HepG2 (cell line): ENCODE measurements at regions not wholly inside any gene's neighbourhood (a gene's known extent, or its start where the extent isn't known, plus 50 kb on each side); places are given as distances from the start of the nearest gene placed in this dataset.

Experiments used
- ATAC-seq: fragments of 200-7000 bp; cut with Tn5 transposase; 3 replicates; pipeline ENCODE4 v1.9.1; 2020; ENCODE audit warnings: mild to moderate bottlenecking, moderate library complexity
- BruUV-seq: library from RNA; stranded (reverse); fragments of 400-500 nt; replicated peaks from 2 replicates; lab custom pipeline; 2021; lab: Mats Ljungman, UMichigan
- CTCF ChIA-PET: fragments of 300-600 bp; formaldehyde crosslinking; extraction: SDS; loops from one replicate; lab custom pipeline; 2021; ENCODE audit warnings: low total read pairs, inconsistent platforms, low intra/inter-chr PET ratio; lab: Yijun Ruan, JAX
- POLR2A ChIA-PET: fragments of 350-600 bp; sonication (Branson Sonifier 250); formaldehyde crosslinking; loops from one replicate; lab custom pipeline; 2020; ENCODE audit warnings: antibody characterized with exemption, inconsistent platforms; lab: Yijun Ruan, JAX
- DNase-seq: peaks from one replicate; pipeline ENCODE4 v3.0.0-alpha.2; 2015; ENCODE audit warnings: low spot score
- FAIRE-seq: peaks from 3 replicates; lab custom pipeline; 2011; peaks lifted over from hg19 to GRCh38; lab: Jason Lieb, UNC
- H2AFZ ChIP-seq: one replicate; pipeline ENCODE4 v1.6.1; 2011; ENCODE audit warnings: low read length, inconsistent platforms
- H3K27ac ChIP-seq: fragments of 300-600 bp; 3 replicates; pipeline ENCODE4 v1.8.0; 2011; ENCODE audit warnings: mixed run types, mild to moderate bottlenecking, mixed read lengths, low read length, inconsistent platforms; ENCODE audit not compliant: insufficient read depth; ENCODE audit errors: extremely low read length
- H3K27me3 ChIP-seq, 2 experiments: fragments of 200-600 bp in 1 of 2; 2 replicates in 1 of 2; 3 replicates in 1 of 2; pipeline versions ENCODE4 v1.6.0 to v1.8.0; 2011; ENCODE audit warnings: low read length in 2 of 2, mild to moderate bottlenecking in 2 of 2, moderate library complexity in 2 of 2, inconsistent platforms in 1 of 2; ENCODE audit not compliant: insufficient read depth in 2 of 2, control insufficient read depth in 1 of 2
- H3K36me3 ChIP-seq, 2 experiments: fragments of 200-600 bp in 1 of 2; replicated peaks in 1 of 2; 2 replicates in 1 of 2; 3 replicates in 1 of 2; pipeline versions ENCODE4 v1.5.1 to v1.8.0; 2011; ENCODE audit warnings: low read length in 2 of 2, inconsistent platforms in 1 of 2; ENCODE audit not compliant: insufficient read depth in 2 of 2, control insufficient read depth in 1 of 2
- H3K4me1 ChIP-seq: 2 replicates; pipeline ENCODE4 v1.5.1; 2012; ENCODE audit warnings: low read length, inconsistent platforms; ENCODE audit not compliant: insufficient read depth
- H3K4me2 ChIP-seq: 2 replicates; pipeline ENCODE4 v1.6.0; 2011; ENCODE audit warnings: low read depth, low read length, inconsistent platforms
- H3K4me3 ChIP-seq, 3 experiments: fragments of 200-600 bp in 1 of 3; sonication (generic), shearing (Covaris generic) in 1 of 3; replicated peaks in 1 of 3; 2 replicates each; pipeline ENCODE4 v1.5.1; 2011 to 2016; ENCODE audit warnings: low read length in 3 of 3, inconsistent platforms in 2 of 3, low read depth in 2 of 3, mild to moderate bottlenecking in 2 of 3, control low read depth in 1 of 3, mixed read lengths in 1 of 3; ENCODE audit not compliant: insufficient read depth in 1 of 3
- H3K79me2 ChIP-seq: one replicate; pipeline ENCODE4 v1.6.1; 2011; ENCODE audit warnings: low read length, inconsistent platforms; ENCODE audit not compliant: insufficient read depth
- H3K9ac ChIP-seq: 2 replicates; pipeline ENCODE4 v1.6.0; 2011; ENCODE audit warnings: mild to moderate bottlenecking, low read depth, low read length, inconsistent platforms; ENCODE audit not compliant: insufficient read depth
- H3K9me3 ChIP-seq: 2 replicates; pipeline ENCODE4 v1.5.1; 2012; ENCODE audit warnings: mild to moderate bottlenecking, low read length
- H4K20me1 ChIP-seq: 2 replicates; pipeline ENCODE4 v1.6.0; 2011; ENCODE audit warnings: inconsistent platforms, mild to moderate bottlenecking, low read length, moderate library complexity; ENCODE audit not compliant: insufficient read depth
- ATF6 ChIP-seq: sonication (generic); formaldehyde crosslinking; conservative IDR thresholded peaks from 2 replicates; pipeline ENCODE4 v1.4.0; 2020; ENCODE audit warnings: missing genetic modification reagents
- EEA1 ChIP-seq: sonication (generic); formaldehyde crosslinking; IDR thresholded peaks from 2 replicates; pipeline ENCODE4 v1.5.1; 2020; ENCODE audit warnings: mild to moderate bottlenecking, missing genetic modification reagents, borderline replicate concordance
- FOXA1 ChIP-seq, 2 experiments: fragments of 450-650 bp in 1 of 2; sonication (generic) in 1 of 2; formaldehyde crosslinking in 1 of 2; IDR thresholded peaks; 2 replicates each; pipeline versions ENCODE4 v1.4.0 to v1.6.1; 2016 to 2020; ENCODE audit warnings: missing genetic modification reagents in 1 of 2
- FOXO1 ChIP-seq: sonication (generic); formaldehyde crosslinking; IDR thresholded peaks from 2 replicates; pipeline ENCODE4 v1.4.0; 2020; ENCODE audit warnings: missing genetic modification reagents
- HNRNPL ChIP-seq: fragments of 200-400 bp; formaldehyde crosslinking; IDR thresholded peaks from 2 replicates; pipeline ENCODE4 v1.6.1; 2017; ENCODE audit warnings: mild to moderate bottlenecking, low read depth, low read length
- KMT2A ChIP-seq: sonication (generic); formaldehyde crosslinking; IDR thresholded peaks from 2 replicates; pipeline ENCODE4 v1.4.0; 2020; ENCODE audit warnings: missing genetic modification reagents
- MATR3 ChIP-seq: sonication (generic); formaldehyde crosslinking; IDR thresholded peaks from 2 replicates; pipeline ENCODE4 v1.4.0; 2020; ENCODE audit warnings: missing genetic modification reagents
- NFE2L1 ChIP-seq: sonication (generic); formaldehyde crosslinking; IDR thresholded peaks from 2 replicates; pipeline ENCODE4 v1.4.0; 2020; ENCODE audit warnings: missing genetic modification reagents, mild to moderate bottlenecking, borderline replicate concordance
- SRSF9 ChIP-seq: fragments of 200-400 bp; formaldehyde crosslinking; IDR thresholded peaks from 2 replicates; pipeline ENCODE4 v1.6.1; 2018; ENCODE audit warnings: borderline replicate concordance, mild to moderate bottlenecking, low read depth, low read length; ENCODE audit not compliant: insufficient read depth, poor library complexity, severe bottlenecking
- TAF15 ChIP-seq: fragments of 200-400 bp; formaldehyde crosslinking; IDR thresholded peaks from one replicate; pipeline ENCODE4 v1.6.1; 2018; ENCODE audit warnings: mild to moderate bottlenecking, low read depth, low read length; ENCODE audit not compliant: poor library complexity, severe bottlenecking
- THAP7 ChIP-seq: sonication (generic); formaldehyde crosslinking; IDR thresholded peaks from 2 replicates; pipeline ENCODE4 v1.8.1; 2023; ENCODE audit warnings: mild to moderate bottlenecking, missing genetic modification reagents
- THAP8 ChIP-seq: sonication (generic); formaldehyde crosslinking; IDR thresholded peaks from 2 replicates; pipeline ENCODE4 v1.5.1; 2020; ENCODE audit warnings: missing genetic modification reagents, mild to moderate bottlenecking, borderline replicate concordance
- ZNF296 ChIP-seq: sonication (generic); formaldehyde crosslinking; conservative IDR thresholded peaks from 2 replicates; pipeline ENCODE4 v1.5.0; 2020; ENCODE audit warnings: mild to moderate bottlenecking, missing genetic modification reagents
- ZNF3 ChIP-seq: IDR thresholded peaks from 2 replicates; pipeline ENCODE4 v1.7.0; 2017; ENCODE audit warnings: inconsistent platforms
- ZNF607 ChIP-seq: sonication (generic); formaldehyde crosslinking; IDR thresholded peaks from 2 replicates; pipeline ENCODE4 v1.5.1; 2020; ENCODE audit warnings: missing genetic modification reagents, mild to moderate bottlenecking, borderline replicate concordance
- ZNF616 ChIP-seq: sonication (generic); formaldehyde crosslinking; IDR thresholded peaks from 2 replicates; pipeline ENCODE4 v1.5.0; 2020; ENCODE audit warnings: low read depth, mild to moderate bottlenecking, missing genetic modification reagents
- ZNF766 ChIP-seq: sonication (generic); formaldehyde crosslinking; IDR thresholded peaks from 2 replicates; pipeline ENCODE4 v1.5.0; 2020; ENCODE audit warnings: missing genetic modification reagents, borderline replicate concordance
- WGBS: methylation state at CpG from one replicate; pipeline ENCODE4 v1.1.6; 2017; ENCODE audit warnings: low lambda C conversion rate; 5-methylcytosine and 5-hydroxymethylcytosine counted together
- in situ Hi-C: cut with HindIII; loops from 2 replicates; pipeline ENCODE4 v1.10.0; 2017; ENCODE audit warnings: low pct_unique_long_range_greater_than_20kb; ENCODE audit not compliant: extremely low pct_ligation_motif_present
- intact Hi-C: fragments of 100-400 bp; cut with micrococcal nuclease; formaldehyde crosslinking; loops from one replicate; pipeline ENCODE4 v1.10.0; 2022; ENCODE audit not compliant: unreplicated experiment

DNA sequence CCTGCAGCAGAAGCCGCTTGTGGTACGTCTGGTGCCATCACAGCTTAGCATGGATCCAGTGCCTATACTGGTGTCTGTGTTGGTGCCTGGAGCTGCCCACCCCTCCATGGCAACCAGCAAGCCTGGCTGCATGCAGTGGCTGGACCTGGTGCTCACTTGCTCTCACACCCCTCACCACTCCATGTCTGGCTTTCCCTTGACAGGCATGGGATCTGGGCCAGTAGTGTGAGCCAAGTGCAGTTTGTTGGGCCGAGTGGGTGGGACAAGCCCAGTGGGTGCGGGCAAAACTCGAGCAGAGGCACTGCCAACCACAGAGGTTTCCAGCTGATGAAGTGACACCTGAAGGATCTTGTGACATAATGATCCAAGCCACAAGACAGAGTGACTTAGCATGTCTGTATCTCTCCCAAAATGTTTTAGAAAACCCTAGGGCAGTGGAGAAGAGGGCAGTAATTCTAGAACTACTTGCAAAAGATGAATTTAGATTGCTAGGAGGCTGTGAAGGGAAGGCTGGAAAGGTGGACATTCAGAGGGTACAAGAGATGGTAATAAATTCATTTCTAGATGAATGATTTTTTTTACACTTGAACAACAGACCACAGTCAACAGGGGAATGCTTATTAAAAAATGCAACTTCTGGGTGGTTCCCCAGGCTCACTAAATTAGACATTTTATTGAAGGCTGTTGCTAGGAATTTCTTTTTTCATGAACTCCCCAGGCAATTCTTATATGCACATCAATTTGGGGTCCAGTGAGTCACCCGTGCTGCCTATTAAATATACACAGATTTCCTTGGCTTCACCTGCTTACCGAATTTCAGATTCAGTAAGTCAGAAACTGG, 660.3 kb downstream of the TLR4 start:
- ATAC-seq, result no peak
- Histone ChIP-seq H3K4me1 (no peaks in the 10 kb centered on the region), H3K4me3 (no peak overlapping the region), H3K9ac (no peak overlapping the region), H4K20me1 (no peaks in the 10 kb centered on the region), H3K4me2 (no peak overlapping the region), H3K36me3 (no peaks in the 10 kb centered on the region), H3K9me3 (peaks cover 85% of the 10 kb centered on the region), H3K79me2 (no peaks in the 10 kb centered on the region), H3K27ac (no peak overlapping the region), H2AFZ (no peak overlapping the region), H3K27me3 (no peaks in the 10 kb centered on the region)
- in situ Hi-C loops, result no loop called here
- BruUV-seq, result no TSS peak
- no peak for TF ChIP-seq SRSF9
- no peak for TF ChIP-seq FOXA1 (IDR thresholded peaks at IDR 0.05)
- no peak for TF ChIP-seq FOXA1 (CRISPR knock-in tag; IDR thresholded peaks at IDR 0.05)
- TF ChIP-seq ZNF3 (CRISPR knock-in tag), result no peak
- TF ChIP-seq NFE2L1 (CRISPR knock-in tag), result no peak
- no peak for TF ChIP-seq THAP7 (CRISPR knock-in tag)
- TF ChIP-seq EEA1 (CRISPR knock-in tag), result no peak
- no peak for TF ChIP-seq ZNF766 (CRISPR knock-in tag)
- no peak for TF ChIP-seq KMT2A (CRISPR knock-in tag)
- TF ChIP-seq TAF15, result no peak
- TF ChIP-seq THAP8 (CRISPR knock-in tag), result no peak
- TF ChIP-seq FOXO1 (CRISPR knock-in tag), result no peak
- TF ChIP-seq ZNF616 (CRISPR knock-in tag), result no peak
- TF ChIP-seq ATF6 (CRISPR knock-in tag), result no peak
- TF ChIP-seq MATR3 (CRISPR knock-in tag), result no peak
- TF ChIP-seq ZNF607 (CRISPR knock-in tag), result no peak
- TF ChIP-seq HNRNPL, result no peak
- no peak for TF ChIP-seq ZNF296 (CRISPR knock-in tag)
- POLR2A ChIA-PET, result no interaction called here
- intact Hi-C loops, result no loop called here
- CTCF ChIA-PET, result no interaction called here
- no peak for FAIRE-seq
- no peak for DNase-seq
- 16% methylated on average over 7 of the region's 7 CpGs for WGBS
